K562 (cell line): ENCODE measurements at regions not wholly inside any gene's neighbourhood (a gene's known extent, or its start where the extent isn't known, plus 50 kb on each side); places are given as distances from the start of the nearest gene placed in this dataset.

Source experiments
- NFXL1 ChIP-seq: fragments of 450-650 bp; formaldehyde crosslinking; IDR thresholded peaks from 2 replicates; pipeline ENCODE4 v1.4.0; 2021; ENCODE audit warnings: mild to moderate bottlenecking
- RFX7 ChIP-seq: fragments of 250-450 bp; sonication (Bioruptor Pico); IDR thresholded peaks from 2 replicates; pipeline ENCODE4 v1.5.1; 2021; ENCODE audit warnings: mild to moderate bottlenecking

GRCh38 chr11:45517171-45517770, 148.2 kb downstream of the CHST1 start:
- TF ChIP-seq NFXL1 (CRISPR knock-in tag) (no peak), RFX7 (CRISPR knock-in tag) (no peak)
